ENCODE measurements at regions not wholly inside any gene's neighbourhood (a gene's known extent, or its start where the extent isn't known, plus 50 kb on each side); places are given as distances from the start of the nearest gene placed in this dataset.

DNA sequence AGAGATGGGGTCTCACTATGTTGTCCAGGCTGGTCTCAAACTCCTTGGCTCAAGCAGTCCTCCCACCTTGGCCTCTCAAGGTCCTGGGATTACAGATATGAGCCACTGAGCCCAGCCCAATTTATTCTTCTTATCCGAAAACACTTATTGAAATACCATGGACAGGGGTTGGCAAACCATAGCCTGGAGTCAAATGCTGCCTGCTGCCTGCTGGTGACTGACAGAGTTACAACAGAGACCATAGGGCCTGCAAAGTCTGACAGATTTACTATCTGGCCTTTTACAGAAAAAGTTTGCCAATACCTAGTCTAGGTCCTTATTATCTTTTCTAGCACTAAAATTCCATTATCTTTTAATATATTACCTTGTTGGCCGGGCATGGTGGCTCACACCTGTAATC, 87.1 kb upstream of the ZNF281 start:
- Histone ChIP-seq H3K79me2 (ENCODE audit: control insufficient read depth, insufficient read depth, low read length) (no peaks in the 10 kb centered on the region), H3K4me2 (ENCODE audit: control insufficient read depth, extremely low read depth, insufficient read depth, low read depth, low read length) (no peak overlapping the region), H3K36me3 (ENCODE audit: control insufficient read depth in 2 of 2, extremely low read depth in 1 of 2, insufficient read depth in 2 of 2, low read length in 2 of 2) (no peaks in the 10 kb centered on the region), H3K27ac (ENCODE audit: control insufficient read depth, insufficient read depth, low read length) (no peak overlapping the region), H4K20me1 (ENCODE audit: control insufficient read depth, extremely low read depth, insufficient read depth, low read length) (no peaks in the 10 kb centered on the region), H2AFZ (ENCODE audit: control insufficient read depth, low read length) (no peak overlapping the region), H3K9me1 (ENCODE audit: control insufficient read depth, extremely low read depth, insufficient read depth, low read length) (no peaks in the 10 kb centered on the region), H3K9me3 (ENCODE audit: control insufficient read depth, low read depth, low read length) (no peaks in the 10 kb centered on the region), H3K27me3 (ENCODE audit: control insufficient read depth, extremely low read depth, insufficient read depth, low read length) (peaks cover 4% of the 10 kb centered on the region), H3K9ac (ENCODE audit: control insufficient read depth, extremely low read depth, insufficient read depth, low read length) (no peak overlapping the region), H3K4me3 (ENCODE audit: control insufficient read depth in 2 of 3, extremely low read depth in 1 of 3, insufficient read depth in 2 of 3, low read depth in 1 of 3, low read length in 3 of 3) (no peak overlapping the region), H3K4me1 (ENCODE audit: control insufficient read depth, extremely low read depth, insufficient read depth, low read length) (no peaks in the 10 kb centered on the region)
- DNase-seq (ENCODE audit: low read depth, low spot score) (no peak), FAIRE-seq (no peak)
- dilution Hi-C loops (cut with MboI; ENCODE audit: extremely low pct_ligation_motif_present, low sequenced_read_pairs), result no loop called here
- TF ChIP-seq, protein P1, sequence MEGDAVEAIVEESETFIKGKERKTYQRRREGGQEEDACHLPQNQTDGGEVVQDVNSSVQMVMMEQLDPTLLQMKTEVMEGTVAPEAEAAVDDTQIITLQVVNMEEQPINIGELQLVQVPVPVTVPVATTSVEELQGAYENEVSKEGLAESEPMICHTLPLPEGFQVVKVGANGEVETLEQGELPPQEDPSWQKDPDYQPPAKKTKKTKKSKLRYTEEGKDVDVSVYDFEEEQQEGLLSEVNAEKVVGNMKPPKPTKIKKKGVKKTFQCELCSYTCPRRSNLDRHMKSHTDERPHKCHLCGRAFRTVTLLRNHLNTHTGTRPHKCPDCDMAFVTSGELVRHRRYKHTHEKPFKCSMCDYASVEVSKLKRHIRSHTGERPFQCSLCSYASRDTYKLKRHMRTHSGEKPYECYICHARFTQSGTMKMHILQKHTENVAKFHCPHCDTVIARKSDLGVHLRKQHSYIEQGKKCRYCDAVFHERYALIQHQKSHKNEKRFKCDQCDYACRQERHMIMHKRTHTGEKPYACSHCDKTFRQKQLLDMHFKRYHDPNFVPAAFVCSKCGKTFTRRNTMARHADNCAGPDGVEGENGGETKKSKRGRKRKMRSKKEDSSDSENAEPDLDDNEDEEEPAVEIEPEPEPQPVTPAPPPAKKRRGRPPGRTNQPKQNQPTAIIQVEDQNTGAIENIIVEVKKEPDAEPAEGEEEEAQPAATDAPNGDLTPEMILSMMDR (optimal IDR thresholded peaks at IDR 0.05 in 1 of 3, IDR thresholded peaks at IDR 0.05 in 1 of 3, conservative IDR thresholded peaks at IDR 0.05 in 1 of 3; ENCODE audit: extremely low read depth in 1 of 3, insufficient read depth in 2 of 3, low read length in 3 of 3), result peak in 1 of 3 experiments; percentile 9
- no peak for TF ChIP-seq EZH2 (IDR thresholded peaks at IDR 0.05; ENCODE audit: low read length)

DNA sequence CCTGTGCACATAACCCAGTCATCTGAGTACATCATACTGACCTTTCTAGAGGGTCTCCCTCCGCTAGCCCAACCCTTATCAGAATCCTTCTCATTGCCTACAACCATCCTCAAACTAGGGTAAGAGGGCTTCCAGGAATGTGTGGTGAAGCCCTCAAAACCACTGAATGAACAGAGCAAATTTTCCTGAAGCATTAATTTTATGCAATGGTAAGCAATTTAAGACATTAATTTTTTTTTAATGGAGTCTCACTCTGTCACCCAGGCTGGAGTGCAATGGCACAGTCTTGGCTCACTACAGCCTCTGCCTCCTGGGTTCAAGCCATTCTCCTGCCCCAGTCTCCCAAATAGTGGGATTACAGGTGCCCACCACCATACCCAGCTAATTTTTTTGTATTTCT, 86.1 kb upstream of the ZNF281 start:
- dilution Hi-C loops (cut with MboI; ENCODE audit: extremely low pct_ligation_motif_present, low sequenced_read_pairs), result no loop called here
- H3K4me1 ChIP-seq (ENCODE audit: control insufficient read depth, extremely low read depth, insufficient read depth, low read length), result no peaks in the 10 kb centered on the region
- H3K4me3 ChIP-seq (ENCODE audit: control insufficient read depth in 2 of 3, extremely low read depth in 1 of 3, insufficient read depth in 2 of 3, low read depth in 1 of 3, low read length in 3 of 3), result no peak overlapping the region
- H3K27me3 ChIP-seq (ENCODE audit: control insufficient read depth, extremely low read depth, insufficient read depth, low read length), result peaks cover 4% of the 10 kb centered on the region
- no peaks in the 10 kb centered on the region for H3K79me2 ChIP-seq (ENCODE audit: control insufficient read depth, insufficient read depth, low read length)
- no peak overlapping the region for H2AFZ ChIP-seq (ENCODE audit: control insufficient read depth, low read length)
- no peak for TF ChIP-seq EZH2 (IDR thresholded peaks at IDR 0.05; ENCODE audit: low read length)
- TF ChIP-seq, protein P1 (optimal IDR thresholded peaks at IDR 0.05 in 1 of 3, IDR thresholded peaks at IDR 0.05 in 1 of 3, conservative IDR thresholded peaks at IDR 0.05 in 1 of 3; ENCODE audit: extremely low read depth in 1 of 3, insufficient read depth in 2 of 3, low read length in 3 of 3), result no peak
- no peaks in the 10 kb centered on the region for H3K9me1 ChIP-seq (ENCODE audit: control insufficient read depth, extremely low read depth, insufficient read depth, low read length)
- H3K9ac ChIP-seq (ENCODE audit: control insufficient read depth, extremely low read depth, insufficient read depth, low read length), result no peak overlapping the region
- H3K27ac ChIP-seq (ENCODE audit: control insufficient read depth, insufficient read depth, low read length), result no peak overlapping the region
- no peaks in the 10 kb centered on the region for H3K9me3 ChIP-seq (ENCODE audit: control insufficient read depth, low read depth, low read length)
- no peaks in the 10 kb centered on the region for H4K20me1 ChIP-seq (ENCODE audit: control insufficient read depth, extremely low read depth, insufficient read depth, low read length)
- H3K36me3 ChIP-seq (ENCODE audit: control insufficient read depth in 2 of 2, extremely low read depth in 1 of 2, insufficient read depth in 2 of 2, low read length in 2 of 2), result no peaks in the 10 kb centered on the region
- FAIRE-seq (no peak), DNase-seq (ENCODE audit: low read depth, low spot score) (no peak)
- no peak overlapping the region for H3K4me2 ChIP-seq (ENCODE audit: control insufficient read depth, extremely low read depth, insufficient read depth, low read depth, low read length)
